HG03521 (cell line): ENCODE measurements at regions not wholly inside any gene's neighbourhood (a gene's known extent, or its start where the extent isn't known, plus 50 kb on each side); places are given as distances from the start of the nearest gene placed in this dataset.

Experiments
- ATAC-seq: cut with Tn5 transposase; IDR thresholded peaks from one replicate; pipeline ENCODE4 v1.9.1; 2021; ENCODE audit warnings: mild to moderate bottlenecking, moderate library complexity; ENCODE audit not compliant: unreplicated experiment

DNA sequence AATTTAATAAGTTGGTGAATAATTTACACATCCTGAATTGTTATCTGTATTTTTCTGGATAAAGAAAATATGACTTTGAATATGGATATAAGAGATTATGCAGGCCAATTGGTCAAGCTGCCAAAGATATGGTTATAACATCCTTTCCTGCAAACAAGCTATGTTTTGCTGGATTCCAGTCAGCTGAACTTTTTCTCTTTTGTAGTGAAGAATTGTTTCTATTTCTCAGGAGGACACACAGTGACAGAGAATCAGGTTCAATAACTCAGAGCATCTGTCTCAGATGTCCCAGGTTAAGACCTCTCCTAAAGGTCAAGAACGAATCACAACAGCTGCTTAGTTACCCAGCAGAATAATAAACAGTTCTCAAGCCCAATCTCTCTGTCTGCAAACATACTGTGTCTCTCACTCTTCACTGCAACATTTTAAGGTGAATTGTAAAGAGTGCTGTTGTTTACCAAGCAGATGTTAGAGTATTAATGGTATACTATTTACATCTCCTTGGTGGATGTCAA lies 189.5 kb upstream of the ANKRD50 start:
- ATAC-seq: no peak

DNA sequence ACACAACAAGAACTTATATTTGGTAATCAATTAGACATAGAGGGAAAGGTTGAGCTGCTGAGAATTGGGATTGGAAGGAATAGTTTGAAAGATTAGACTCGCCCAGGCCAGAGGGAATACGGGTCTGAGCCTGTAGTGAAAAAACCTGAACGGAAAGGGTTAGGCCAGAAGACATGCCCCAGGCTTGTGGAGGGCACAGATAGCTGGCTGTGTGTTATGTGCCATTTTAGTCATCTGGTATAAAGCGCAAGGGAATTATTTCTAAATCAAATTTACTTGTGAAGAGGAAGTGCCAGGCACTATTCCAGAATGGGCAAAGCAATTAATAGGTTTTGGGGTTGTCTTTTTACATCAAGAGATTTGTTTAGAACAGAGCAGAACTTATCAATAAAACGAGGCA lies 187.5 kb upstream of the ANKRD50 start:
- ATAC-seq: no peak

DNA sequence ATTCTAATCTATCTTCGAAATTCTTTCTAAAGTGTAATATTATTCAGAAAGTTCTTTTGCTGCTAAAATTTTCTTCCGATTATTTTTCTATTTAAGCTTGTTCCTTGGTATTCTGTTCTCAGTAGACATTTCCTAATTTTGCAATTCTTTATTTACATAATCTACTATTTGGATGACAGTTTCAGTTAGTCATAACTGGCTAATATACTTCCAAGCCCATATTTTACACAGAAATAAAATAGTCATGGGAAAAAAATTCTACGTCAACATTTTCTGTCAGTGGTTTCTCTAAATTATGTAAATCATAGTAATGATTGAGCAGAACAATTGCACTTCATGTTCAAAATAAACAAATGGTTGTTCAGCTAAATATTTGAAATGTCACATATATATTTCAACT lies 178.0 kb upstream of the ANKRD50 start:
- no peak for ATAC-seq

DNA sequence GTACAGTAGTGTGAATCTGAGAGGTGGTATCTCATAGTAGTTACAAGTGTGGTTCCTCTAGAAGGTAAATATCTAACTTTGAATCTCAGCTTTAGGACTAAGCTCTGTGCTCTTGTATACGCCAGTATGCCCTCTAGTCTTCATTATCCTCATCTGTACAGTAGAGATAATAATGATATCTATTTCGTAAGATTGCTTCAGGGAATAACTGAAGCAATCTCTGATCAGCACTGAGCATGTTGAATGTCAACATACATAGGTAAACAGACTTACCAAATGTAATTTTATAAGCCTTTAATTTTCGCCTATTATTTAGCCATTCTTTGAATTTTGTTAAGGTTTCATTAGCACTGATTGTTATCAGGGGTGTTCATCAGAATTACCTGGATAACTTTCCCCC lies 175.2 kb upstream of the ANKRD50 start:
- no peak for ATAC-seq

DNA sequence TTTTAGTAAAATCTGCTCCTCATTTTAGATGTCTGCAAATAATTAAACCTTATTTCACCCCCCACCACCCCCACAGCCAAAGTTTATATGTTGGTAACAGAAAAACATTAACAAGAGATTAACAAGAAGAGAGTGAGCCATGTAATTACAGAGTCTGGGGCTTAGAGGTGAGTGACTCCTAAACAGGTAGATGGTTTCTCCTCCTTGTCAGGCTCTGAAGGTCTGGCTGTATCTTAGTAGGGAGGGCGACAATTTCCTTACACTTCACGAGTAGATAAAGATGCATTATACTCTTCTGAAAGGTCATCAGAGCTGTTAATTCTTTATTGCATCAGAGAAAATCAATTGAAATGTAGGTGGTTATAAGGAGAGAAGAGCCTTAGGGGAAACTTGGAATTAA lies 171.8 kb upstream of the ANKRD50 start:
- ATAC-seq: no peak

DNA sequence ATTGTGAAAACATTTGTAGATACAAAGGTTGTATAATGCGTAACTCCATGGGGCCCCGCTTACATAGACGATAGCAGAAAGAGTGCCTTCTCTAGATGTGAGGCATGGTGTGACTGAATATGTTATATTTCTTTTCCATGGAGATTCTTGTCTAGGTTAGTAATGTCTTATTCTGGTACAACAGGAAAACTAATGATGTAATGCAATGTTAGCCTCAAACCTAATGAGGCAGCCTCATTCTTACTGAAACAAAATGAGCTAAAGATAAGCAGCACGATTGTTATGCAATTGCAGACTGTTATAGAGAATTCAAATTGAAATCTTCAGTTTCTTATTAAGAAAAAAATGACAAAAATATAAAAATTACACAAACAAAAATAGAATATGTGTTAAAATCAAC lies 171.1 kb upstream of the ANKRD50 start:
- ATAC-seq: no peak

DNA sequence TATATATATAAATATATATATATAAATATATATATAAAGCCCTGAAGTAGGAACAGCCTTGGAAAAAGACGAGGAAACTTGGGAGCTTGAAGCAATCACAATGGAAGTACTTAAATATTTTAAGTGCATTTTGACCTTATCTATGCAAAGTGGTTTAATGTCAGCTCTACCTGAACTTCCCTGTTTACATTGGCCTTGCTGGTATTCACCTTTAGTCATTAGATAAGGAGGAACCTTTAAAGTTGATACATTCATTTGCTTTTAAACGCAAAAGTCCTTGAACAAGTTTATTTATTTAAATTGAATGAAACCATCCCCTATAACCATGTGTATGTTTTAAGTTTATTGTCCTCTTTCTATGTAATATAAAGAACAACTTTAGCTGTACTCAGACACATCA lies 166.7 kb upstream of the ANKRD50 start:
- no peak for ATAC-seq

DNA sequence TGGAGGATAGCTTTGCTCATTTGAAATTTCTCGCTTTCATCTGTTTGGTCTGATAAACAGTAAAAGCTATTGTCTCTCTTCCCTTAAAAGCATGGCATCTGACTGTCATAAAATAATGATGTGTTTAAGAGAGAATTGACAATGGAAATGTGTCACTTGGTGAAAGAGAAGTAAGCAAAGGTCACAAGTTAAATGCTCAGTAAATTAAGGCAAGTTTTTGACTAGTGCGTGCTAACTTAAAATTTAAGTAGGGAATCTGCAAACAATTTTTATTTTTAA lies 161.6 kb upstream of the ANKRD50 start:
- no peak for ATAC-seq

DNA sequence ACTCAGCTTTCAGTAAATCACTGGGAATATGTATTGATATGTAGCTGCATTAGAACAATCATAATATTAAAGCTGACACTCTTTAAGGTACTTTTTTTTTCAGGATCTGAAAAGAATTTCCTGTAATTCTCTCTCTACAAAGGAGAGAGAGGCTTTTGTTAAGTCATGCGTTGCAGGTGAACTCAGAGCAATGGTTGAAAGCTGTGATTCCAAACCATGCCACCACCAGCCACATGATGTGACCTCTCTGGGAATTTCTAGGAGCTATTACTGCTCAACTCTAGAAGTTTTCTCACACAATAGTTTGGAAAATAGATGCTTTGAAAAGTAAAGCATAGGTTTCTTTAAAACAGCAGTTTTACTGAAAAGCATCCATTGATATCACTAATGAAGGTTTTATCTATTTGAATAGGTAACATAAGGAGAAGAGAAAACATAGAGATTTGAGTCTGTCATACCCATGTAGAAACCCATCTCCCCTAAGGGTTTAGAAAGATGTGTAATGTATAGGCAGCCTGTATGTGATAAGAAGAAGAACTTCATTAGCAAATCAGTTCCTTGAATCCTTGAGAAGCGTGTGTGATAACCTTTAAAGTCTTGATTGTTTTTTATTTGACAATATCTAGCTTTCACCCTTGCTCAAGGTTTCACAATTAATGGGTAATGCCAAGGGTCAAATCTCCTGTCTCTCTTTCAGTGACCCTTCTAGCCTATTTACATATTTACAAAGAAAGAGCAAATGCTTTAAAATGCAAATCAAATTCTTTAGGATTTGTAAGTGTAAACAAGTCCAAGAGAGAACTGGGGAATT lies 161.0 kb upstream of the ANKRD50 start:
- no peak for ATAC-seq

DNA sequence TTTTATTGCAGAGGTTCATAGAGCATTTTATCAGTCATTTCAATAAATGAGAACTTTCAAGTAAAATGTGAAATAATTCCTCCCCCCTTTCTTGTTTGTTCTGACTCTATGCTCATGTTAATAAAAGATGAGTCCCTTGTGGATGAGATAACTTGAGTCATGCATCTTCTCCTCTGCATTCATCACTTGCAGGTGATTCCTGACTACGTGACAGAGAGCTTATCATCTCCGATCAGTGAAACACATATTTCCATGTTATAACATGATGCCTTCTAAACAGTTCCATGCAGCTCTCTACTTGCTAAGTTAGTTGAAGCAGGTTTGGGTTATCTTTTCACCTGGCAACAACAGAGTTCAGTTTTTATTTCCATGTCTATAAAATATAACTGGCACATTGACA lies 160.1 kb upstream of the ANKRD50 start:
- no peak for ATAC-seq

DNA sequence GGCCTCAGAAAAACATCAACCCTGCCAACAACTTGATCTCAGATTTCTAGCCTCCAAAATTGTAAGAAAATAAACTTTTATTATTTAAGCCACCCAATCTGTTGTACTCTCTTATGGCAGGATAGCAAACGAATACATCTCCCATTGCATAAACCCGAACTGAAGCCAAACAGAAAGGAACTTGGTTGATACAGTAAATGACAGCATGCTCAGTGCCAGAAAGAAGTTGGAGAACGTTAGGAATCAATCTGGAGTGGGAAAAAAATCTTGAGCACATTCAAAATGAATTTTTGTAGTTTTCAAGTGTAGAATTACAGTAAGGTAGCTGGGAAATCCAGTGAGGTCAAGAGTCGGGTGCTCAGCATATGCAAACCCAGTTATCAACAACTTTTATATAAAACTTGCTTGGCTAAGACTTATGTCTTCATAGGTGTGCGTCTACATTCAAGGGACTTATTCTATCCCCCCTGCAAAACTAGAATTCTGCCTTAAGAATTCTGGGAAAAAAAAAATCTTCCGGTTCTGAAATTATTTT lies 157.5 kb upstream of the ANKRD50 start:
- no peak for ATAC-seq

DNA sequence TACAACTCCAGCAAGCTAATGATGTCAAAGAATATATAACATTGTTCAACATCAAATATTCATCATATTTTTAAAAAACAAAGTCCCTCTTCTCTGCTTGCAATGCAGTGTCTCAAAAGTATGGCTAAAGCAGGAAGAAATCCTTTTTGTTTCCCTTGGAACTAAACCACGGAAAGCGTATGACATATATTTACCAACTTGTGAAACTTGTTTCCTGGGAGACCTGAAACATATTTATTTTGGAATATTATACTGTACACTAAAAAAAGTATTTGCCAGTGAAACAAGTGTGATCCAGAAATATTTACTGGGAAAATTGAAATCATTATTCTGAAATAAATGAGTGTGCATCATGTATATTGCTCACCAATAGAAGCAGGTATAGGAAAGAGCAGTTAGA lies 156.0 kb upstream of the ANKRD50 start:
- no peak for ATAC-seq

DNA sequence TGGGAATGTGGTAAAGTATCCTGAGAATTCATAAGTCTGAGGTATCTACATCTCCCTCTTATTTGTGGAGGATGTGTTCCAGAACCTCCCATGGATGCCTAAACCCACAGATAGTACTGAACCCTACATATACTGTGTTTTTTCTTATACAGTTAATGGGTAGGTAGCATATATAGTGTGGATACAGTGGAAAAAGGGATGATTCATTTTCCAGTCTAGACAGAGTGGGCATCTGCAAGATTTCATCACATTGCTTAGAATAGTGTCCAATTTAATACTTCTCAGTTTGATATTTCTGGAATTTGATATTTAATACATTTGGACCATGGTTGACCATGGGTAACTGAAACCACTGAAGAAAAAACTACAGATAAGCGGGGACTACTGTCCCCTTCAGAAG lies 155.0 kb upstream of the ANKRD50 start:
- ATAC-seq: no peak

DNA sequence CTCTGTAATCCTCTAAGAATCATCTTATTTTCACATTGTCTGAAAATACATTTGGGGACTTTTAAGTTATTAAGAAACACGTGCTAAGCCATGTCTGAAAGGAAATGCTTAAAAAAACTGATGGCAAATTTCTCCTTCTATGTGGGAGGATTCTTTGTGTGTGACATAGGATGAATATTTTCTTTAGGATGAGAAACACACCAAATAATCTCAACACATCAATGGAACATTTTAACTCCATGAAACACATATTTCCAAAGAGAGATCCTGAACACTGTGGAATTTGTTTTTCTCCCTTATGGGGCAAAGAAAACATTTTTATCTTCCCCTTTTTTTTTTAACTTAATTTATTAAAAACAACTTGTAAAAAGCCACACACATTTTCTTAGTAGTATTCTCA lies 153.8 kb upstream of the ANKRD50 start:
- no peak for ATAC-seq

DNA sequence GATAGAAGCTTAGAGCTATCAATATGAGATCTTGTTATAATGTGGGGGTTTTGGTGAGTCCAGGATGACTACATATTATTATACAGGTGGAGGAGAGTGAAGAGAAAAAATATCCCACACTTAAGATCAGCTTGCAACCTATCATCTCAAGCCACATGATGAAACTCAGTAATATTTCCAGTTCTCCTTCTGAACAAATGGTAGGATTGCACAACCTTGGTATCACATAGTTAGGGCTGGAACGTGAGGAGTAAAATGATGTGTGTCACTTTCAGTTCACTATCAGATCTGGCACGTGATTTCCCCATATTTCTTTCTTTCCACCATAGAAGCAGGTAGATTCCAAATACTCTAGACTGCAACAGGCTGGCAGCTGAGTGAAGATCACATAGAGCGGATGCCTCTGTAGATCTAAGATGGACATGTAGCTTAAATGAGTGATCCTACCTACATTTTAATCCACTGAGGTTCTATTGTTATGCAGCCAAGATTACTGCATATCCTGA lies 150.6 kb upstream of the ANKRD50 start:
- ATAC-seq: no peak

DNA sequence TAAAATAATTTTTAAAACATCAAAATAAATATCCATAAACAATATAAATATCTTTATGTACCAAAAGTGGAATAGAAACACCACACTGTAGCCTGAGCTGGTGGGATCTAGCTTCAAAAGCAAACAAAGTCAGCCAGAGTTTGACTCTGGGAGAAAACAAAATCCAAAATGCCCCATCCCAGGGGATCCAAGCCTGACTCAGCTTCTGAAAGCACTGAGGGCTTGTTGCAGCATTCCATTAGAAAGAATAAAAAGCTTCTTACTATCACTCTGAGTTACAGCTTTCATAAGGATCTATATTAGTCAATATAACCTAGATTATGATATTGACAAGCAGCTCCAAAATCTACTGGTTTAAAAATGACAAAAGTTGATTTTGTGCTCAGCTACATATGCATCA lies 149.7 kb upstream of the ANKRD50 start:
- ATAC-seq: no peak

DNA sequence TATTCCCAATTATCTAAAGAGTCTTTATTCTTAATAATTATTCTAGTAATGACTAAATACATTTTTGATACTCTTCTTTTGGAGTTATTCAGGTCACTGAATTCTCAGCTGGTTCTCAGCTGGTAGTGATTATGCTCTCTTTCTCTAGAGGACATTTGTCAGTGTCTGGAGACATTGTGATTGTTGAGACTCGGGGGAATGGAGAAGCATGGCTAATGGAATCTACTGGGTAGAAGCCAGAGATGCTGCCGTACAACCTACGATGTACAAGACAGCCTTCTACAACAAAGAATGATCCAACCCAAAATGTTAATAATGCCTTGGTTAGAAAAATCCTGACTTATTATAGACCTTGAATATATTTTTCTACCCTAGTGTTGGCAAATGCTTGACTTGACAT lies 149.2 kb upstream of the ANKRD50 start:
- no peak for ATAC-seq

DNA sequence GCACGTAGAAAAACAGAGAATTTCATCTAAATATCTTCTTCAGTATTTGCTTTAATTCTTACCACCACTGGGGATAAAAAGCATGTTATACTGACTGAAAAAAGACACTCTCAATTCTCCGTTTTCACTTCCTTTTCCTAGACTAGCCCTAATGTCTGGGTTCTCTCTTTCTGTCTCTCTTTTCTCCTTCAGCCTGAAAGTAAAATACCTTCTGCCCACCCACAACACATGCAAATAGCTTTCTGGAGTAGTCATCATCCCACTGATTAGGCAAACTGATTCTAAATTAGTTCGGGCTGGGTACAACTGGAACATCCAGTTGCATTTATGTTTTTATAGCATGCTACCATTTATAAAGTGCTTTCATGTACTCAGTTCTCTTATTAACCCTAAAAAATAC lies 142.4 kb upstream of the ANKRD50 start:
- no peak for ATAC-seq

DNA sequence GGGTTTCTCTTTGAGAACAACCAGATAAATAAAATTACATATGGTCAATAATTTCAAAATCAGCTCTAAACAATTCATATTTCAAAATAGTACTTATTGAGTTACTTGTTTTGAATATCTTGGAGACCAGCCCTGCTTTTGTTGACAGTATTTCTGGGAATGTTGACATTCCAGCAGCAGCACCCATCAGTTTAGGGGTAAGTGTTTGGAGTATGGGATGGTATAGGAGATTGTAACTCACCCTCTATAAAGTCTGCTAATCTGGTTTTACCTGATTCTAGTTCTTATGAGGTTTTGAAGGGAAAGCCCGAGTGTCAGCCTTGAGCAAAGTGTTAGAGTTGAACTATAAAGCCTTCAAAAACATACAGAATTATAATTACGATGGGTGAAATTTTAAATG lies 139.2 kb upstream of the ANKRD50 start:
- ATAC-seq: no peak

DNA sequence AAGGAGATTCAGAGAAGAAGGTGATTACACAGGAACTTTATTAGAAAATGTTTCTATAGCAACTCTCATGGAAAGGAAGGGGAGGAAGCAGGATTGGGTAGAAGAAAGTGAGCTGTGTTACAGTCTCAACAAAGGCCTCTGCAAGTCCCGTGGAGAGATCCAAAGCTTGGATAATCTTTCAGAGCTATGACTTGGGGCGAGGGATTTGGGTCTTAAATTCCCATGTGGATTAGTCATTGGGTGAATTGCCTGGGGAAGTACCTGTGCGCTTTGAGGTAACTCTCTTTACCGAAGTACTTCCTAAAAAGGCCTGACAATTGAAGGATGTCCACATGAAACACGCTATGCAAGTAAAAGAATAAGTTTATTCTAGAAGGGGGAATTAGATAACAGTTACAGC lies 133.8 kb upstream of the ANKRD50 start:
- ATAC-seq: no peak

DNA sequence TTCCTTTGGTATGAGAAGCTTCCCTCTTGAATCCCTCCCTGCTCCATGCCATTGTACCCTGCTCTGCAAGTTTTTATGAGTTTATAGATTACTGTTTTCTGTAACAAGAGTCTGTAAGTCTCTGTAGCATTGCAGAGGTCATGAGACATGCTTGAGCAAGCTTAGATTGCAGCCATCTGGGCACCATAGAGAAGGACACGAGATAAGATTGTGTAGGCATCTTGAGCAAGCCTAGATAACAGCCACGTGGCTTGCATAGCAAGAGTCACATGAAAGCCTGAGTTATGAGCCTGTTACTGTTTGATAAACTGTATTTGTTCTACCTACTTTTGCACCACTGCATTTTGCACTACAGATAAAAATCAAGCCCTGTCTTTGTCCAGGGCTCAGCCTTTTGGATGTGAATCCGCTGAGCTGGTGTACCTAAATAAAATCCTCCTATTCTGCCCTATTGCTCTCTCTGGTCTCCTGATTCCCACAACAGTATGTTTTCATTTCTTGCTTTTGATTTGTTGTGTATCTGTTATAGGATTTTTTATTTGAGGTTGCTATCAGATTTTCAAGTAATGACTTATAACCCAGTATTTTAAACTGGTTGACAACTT lies 127.4 kb upstream of the ANKRD50 start:
- no peak for ATAC-seq

DNA sequence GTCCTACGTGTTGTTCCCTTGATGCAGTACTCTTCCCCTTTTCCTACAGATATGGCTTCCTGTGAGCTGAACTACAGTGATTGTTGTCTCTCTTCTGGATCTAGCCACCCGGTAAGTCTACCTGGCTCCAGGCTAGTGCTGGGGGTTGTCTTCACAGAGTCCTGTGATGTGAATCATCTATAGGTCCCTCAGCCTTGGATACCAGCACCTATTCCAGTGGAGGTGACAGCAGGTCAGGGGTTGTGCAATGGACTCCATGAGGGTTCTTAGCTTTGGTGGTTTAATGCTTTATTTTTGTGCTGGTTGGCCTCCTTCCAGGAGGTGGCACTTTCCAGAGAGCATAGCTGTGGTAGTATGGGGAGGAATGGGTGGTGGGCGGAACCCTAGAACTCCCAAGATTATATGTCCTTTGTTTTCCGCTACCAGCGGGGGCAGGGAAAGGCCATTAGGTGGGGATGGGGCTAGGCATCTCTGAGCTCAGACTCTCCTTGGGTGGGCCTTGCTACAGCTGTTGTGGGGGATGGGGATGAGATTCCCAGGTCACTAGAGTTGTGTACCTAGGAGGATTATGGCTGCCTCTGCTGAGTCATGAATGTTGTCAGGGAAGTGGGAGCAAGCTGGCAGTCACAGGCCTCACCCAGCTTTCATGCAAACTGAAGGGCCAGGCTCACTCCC lies 121.4 kb upstream of the ANKRD50 start:
- no peak for ATAC-seq
